ENCODE measurements at regions not wholly inside any gene's neighbourhood (a gene's known extent, or its start where the extent isn't known, plus 50 kb on each side); places are given as distances from the start of the nearest gene placed in this dataset.

DNA sequence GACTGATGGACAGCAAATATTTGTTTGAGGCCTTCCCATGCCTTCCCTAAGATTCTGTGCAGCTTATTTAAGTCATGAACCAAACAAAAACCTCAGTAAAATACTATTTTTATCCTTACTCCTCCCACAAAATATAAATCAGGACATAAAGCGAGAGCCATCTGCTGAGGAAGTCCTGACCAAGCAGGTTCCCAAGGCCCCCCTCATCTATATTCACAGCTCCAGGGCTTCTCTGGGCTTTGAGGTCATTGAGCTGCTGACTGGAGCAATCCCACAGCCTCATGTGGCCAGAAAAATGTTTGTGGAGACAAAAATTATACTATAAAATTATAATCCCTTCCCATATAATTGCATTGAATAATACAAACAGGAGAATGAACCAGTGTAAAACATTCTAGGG, 846.2 kb downstream of the ADGRL2 start:
- TF ChIP-seq CTCF (IDR thresholded peaks at IDR 0.05), result no peak
- TF ChIP-seq POLR2A (IDR thresholded peaks at IDR 0.05), result no peak
